ENCODE measurements at regions not wholly inside any gene's neighbourhood (a gene's known extent, or its start where the extent isn't known, plus 50 kb on each side); places are given as distances from the start of the nearest gene placed in this dataset.

GRCh38 chr3:62987721-62988120 lies 112.5 kb upstream of the CADPS start:
- BruUV-seq (replicated peaks) = no TSS peak

GRCh38 chr3:62990704-62991413 lies 115.6 kb upstream of the CADPS start:
- CTCF ChIA-PET (ENCODE audit: unreplicated experiment) = no interaction called here
- no TSS peak for BruUV-seq (replicated peaks)

More at GRCh38 chr3:62987721-62988120, 112.5 kb upstream of the CADPS start:
- Histone ChIP-seq H3K4me3 (ENCODE audit: low read depth, low read length, poor library complexity, severe bottlenecking) (no peak overlapping the region), H3K9me2 (ENCODE audit: insufficient read depth, low read length) (no peaks in the 10 kb centered on the region), H3K27ac (ENCODE audit: low read depth, low read length, poor library complexity, severe bottlenecking) (no peak overlapping the region), H4K20me1 (ENCODE audit: insufficient read depth, low read length) (no peaks in the 10 kb centered on the region), H3K4me2 (ENCODE audit: low read length) (no peak overlapping the region), H3K36me3 (ENCODE audit: insufficient read depth, low read length) (no peaks in the 10 kb centered on the region), H3K79me2 (ENCODE audit: insufficient read depth, low read depth, low read length) (no peaks in the 10 kb centered on the region), H3K4me1 (ENCODE audit: insufficient read depth, low read length, poor library complexity, severe bottlenecking) (no peaks in the 10 kb centered on the region), H2AFZ (ENCODE audit: low read length) (no peak overlapping the region), H3K9me3 (ENCODE audit: low read length) (no peaks in the 10 kb centered on the region)
- DNase-seq (ENCODE audit: low spot score) = no peak
- CTCF ChIA-PET (ENCODE audit: unreplicated experiment) = no interaction called here
- TF ChIP-seq EZH2phosphoT487 (IDR thresholded peaks at IDR 0.05; ENCODE audit: borderline replicate concordance, low read depth, low read length) (no peak), CTCF (conservative IDR thresholded peaks at IDR 0.05; ENCODE audit: low read length) (no peak)
- intact Hi-C loops (cut with micrococcal nuclease; ENCODE audit: unreplicated experiment) = no loop called here
- POLR2A ChIA-PET = no interaction called here

More at GRCh38 chr3:62990704-62991413, 115.6 kb upstream of the CADPS start:
- H3K79me2 ChIP-seq (ENCODE audit: insufficient read depth, low read depth, low read length) = no peaks in the 10 kb centered on the region
- POLR2A ChIA-PET = interaction anchor here (0.6 kb wide), 1 partner anchor 8 kb away, joined by 3 read pairs; no protein-coding TSS in a partner anchor
- DNase-seq (ENCODE audit: low spot score) = no peak
- no peaks in the 10 kb centered on the region for H3K9me3 ChIP-seq (ENCODE audit: low read length)
- no peak overlapping the region for H3K4me2 ChIP-seq (ENCODE audit: low read length)
- H3K36me3 ChIP-seq (ENCODE audit: insufficient read depth, low read length) = no peaks in the 10 kb centered on the region
- H3K4me1 ChIP-seq (ENCODE audit: insufficient read depth, low read length, poor library complexity, severe bottlenecking) = no peaks in the 10 kb centered on the region
- no peak overlapping the region for H3K4me3 ChIP-seq (ENCODE audit: low read depth, low read length, poor library complexity, severe bottlenecking)
- H3K9me2 ChIP-seq (ENCODE audit: insufficient read depth, low read length) = no peaks in the 10 kb centered on the region
- intact Hi-C loops (cut with micrococcal nuclease; ENCODE audit: unreplicated experiment) = no loop called here
- H4K20me1 ChIP-seq (ENCODE audit: insufficient read depth, low read length) = no peaks in the 10 kb centered on the region
- TF ChIP-seq EZH2phosphoT487 (IDR thresholded peaks at IDR 0.05; ENCODE audit: borderline replicate concordance, low read depth, low read length) = no peak
- TF ChIP-seq CTCF (conservative IDR thresholded peaks at IDR 0.05; ENCODE audit: low read length) = no peak
- no peak overlapping the region for H3K27ac ChIP-seq (ENCODE audit: low read depth, low read length, poor library complexity, severe bottlenecking)
- H2AFZ ChIP-seq (ENCODE audit: low read length) = no peak overlapping the region
